NCI-H526 treated with DMSO at 0.1 percent for 48 hours (cell line): ENCODE measurements at regions not wholly inside any gene's neighbourhood (a gene's known extent, or its start where the extent isn't known, plus 50 kb on each side); places are given as distances from the start of the nearest gene placed in this dataset.

Experiments used
- DNase-seq: peaks from one replicate; lab custom pipeline; 2025; lab: John Stamatoyannopoulos, UW

DNA sequence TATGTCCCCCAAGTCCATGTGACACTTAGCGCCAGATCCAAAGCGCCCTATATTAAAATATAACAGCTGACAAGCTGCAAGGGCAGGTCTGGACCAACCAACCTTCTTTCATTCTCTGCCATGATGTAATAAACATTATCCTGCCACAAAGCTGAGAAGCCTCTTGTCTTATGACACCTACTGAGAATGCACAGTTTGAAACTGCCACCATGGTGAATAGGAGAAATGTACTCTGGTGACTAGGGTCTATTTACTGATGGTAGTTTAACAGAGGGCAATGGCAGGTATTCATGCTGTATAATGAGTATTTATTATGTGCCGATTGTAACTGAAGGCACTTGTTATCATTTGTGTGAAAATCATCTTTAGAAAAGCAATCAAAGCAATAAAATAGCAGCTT is 634.0 kb downstream of the OTOL1 start:
- no peak for DNase-seq

GRCh38 chr3:162132981-162133380 is 636.4 kb downstream of the OTOL1 start:
- no peak for DNase-seq

DNA sequence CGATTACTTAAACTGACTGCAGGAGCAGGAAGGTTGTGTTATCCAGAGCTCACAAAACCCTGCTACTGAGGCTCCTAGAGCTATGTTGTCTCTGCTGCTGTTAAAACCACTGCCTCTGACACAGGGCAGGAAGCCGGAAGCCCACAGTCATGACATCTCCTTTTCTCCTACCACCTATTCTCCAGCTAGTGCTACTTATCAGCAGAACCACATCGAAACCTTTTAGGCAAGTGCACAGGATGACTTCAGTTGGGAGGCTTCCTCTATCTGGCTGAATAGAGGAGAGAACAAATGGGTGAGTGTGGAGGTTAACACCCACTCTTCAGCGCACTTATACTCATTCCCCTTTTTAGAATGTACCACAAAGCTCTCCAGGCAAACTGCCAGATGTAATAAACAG is 638.0 kb downstream of the OTOL1 start:
- DNase-seq, result no peak

DNA sequence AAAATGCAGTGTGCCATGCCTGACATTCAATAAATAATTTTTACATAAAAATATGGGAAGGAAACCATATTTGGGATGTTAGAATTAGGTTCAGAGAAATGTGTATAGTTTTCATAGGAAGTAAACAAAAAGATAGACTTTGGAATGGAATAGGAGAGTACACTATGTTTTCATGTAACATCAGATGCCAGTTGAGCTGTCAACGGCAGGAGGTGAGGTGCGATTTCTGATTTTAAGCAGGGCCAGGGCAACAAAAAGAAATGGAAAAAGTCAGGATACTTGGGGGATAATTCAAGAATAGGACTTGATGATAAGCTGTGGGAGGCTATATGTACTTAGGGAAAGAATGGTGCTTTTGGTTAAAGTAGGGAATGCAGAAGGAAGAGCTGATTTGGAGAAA is 639.5 kb downstream of the OTOL1 start:
- no peak for DNase-seq

GRCh38 chr3:162138509-162138908 is 641.9 kb downstream of the OTOL1 start:
- no peak for DNase-seq

DNA sequence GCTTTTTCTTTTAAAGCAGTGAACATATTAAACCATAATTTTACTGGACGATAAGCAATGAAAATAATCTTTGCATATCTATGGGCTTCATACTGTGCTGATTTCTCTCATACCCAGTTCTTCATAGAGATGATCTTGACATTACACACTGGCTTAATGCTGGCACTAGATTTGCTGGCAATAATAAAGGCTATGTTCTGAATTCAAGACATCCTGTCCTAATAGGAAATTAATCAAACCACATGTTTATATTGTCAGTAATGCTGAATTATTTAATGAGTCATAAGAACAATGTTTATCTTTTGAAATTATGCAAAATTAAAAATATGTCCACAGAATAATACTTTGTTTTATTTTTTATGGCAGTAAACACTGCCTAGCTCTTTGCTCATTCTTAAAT is 643.2 kb downstream of the OTOL1 start:
- no peak for DNase-seq

- no peak for DNase-seq
These were observed 644.7 kb downstream of the OTOL1 start for GRCh38 chr3:162141272-162141791.

DNA sequence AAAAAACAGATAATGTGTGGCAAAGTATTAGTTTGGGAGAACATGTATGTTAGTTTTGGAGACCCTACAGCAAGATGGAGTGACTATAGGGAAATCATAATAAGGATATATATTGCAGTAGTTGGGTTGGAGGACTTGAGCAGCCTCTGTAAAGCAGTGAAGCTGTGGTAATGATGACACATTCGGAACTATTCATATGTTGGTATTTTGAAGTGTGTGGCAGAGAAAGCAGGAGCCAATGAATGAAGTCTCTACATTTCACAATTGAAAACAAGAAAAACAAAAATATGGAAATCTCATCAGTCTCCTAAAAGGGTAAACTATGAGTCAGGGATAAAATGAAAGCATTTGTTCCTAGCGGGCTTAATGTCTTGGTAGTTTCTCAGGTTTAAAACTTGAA is 645.9 kb downstream of the OTOL1 start:
- no peak for DNase-seq

DNA sequence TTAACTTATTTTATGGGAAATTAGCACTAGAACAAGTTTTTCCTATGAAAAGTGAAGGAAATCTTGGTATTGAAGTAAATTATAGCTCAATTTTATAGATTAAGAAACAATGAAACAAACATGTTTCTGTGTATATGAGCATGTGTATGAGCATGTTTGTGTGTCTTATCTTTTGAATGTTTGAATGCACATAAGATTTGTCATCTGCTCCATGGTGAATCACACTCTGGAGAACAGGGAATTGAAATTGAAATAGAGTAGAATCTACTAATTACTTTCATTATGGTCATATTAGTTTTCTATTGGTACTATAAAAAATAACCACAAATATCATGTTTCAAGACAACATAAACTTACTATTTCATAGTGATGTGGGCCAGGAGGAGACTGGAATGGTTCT is 646.6 kb downstream of the OTOL1 start:
- DNase-seq, result no peak

DNA sequence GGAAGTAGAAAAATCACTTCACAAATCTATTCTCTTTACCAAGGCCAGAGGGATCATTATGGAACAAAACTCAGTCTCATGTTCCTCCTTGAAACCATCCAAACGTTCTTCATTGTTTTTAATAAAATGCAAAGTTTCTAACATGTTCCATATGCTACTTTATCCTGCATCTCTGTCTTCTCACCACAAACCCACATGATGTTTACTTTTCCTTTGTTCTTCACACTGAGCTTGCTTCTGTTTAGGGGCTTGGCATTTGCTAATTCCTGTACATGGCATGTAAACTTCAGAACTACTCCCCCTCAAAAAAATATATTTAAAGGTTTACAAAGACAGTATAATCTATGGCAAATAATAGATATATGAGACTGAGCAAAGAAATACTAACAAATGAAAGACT is 651.4 kb downstream of the OTOL1 start:
- DNase-seq, result no peak

- DNase-seq, result no peak
These were observed 654.2 kb downstream of the OTOL1 start for GRCh38 chr3:162150790-162151189.

DNA sequence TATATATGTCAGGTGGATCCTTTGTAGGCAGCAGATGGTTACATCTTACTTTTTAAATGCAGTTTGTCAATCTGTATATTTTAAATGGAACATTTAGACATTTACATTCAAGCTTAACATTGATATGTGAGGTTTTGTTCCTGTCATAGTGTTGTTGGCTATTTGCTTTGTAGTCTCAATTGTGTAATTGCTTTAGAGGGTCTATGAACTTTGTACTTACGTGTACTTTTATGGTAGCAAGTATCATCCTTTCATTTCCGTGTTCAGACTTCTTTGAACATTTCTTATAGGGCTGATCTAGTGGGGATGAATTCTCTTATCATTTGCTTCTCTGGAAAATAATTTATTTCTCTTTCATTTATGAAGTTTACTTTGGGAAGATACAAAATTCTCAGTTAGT is 656.0 kb downstream of the OTOL1 start:
- no peak for DNase-seq

- DNase-seq, result no peak
These were observed 665.0 kb downstream of the OTOL1 start for GRCh38 chr3:162161595-162161994.

DNA sequence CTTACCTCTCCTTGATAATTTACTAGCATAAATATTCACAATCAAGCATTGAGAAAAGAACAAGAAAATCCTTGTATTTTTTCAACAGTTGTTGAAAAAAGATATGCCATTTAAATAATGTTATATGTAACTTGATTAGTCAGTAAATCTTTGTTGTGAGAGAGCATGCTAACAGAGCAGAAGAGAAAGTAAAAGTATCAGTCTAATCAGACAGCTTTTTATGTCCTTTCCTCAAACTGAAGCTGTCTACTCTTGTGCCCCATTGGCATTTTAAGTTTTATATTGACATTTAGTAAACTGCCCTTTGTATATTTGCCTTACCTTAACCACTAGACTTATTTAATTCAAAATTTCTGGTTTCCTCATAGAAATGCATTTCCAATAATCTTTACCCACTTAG is 668.7 kb downstream of the OTOL1 start:
- DNase-seq, result no peak

DNA sequence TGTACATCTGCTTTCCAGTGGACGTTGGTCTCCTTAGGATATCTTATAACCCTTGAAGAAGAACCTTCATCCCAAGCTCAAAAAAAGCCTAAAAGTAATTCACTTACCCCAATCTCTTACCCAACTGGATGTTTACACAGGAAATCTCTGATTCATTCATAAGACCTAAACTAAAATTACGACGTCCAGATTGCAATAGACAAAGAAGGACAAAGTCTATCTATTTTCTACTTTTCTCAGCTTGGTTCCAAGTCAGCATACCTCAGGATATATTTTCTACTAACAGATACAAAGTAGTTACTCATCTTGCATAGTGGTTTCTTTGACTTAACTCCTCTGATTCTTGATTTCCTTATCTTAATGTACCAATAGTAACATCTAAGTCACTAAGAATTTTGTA is 669.9 kb downstream of the OTOL1 start:
- DNase-seq, result no peak

DNA sequence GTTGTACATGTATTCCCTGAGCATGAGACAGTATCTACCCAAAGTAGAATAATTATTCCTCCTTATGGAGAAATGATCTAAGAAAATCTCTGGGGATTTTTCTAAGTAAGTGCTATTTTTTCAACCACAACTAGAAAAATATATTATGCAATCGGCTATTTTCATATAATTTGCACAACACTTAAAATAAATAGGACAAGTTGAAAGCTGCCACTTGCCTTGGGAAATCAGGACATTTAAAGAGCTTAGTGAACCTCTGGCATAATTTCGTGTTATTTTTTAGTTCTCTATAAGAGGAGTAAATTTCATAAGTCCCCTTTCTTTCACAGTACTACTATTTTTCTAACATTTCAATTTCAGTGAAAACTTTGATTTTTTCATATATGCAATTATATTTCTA is 672.1 kb downstream of the OTOL1 start:
- no peak for DNase-seq

DNA sequence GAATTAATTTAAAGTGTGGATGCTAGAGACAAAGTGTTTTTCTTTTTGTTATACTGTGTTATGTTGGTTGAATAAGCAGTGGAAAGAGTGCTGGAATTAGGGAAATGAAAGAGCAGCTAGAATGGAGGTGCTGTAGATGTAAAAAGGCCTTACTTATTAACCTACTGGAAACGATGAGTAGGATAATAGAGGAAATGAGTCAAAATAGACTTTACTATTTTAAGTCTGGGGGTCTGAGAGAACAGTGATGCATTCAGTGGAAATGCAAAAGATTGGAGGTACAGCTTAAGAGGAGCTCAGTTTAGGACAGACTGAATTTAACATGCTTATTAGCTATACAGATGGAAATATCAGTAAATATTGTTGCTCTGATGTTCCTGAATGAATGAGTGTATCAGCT is 674.0 kb downstream of the OTOL1 start:
- no peak for DNase-seq

DNA sequence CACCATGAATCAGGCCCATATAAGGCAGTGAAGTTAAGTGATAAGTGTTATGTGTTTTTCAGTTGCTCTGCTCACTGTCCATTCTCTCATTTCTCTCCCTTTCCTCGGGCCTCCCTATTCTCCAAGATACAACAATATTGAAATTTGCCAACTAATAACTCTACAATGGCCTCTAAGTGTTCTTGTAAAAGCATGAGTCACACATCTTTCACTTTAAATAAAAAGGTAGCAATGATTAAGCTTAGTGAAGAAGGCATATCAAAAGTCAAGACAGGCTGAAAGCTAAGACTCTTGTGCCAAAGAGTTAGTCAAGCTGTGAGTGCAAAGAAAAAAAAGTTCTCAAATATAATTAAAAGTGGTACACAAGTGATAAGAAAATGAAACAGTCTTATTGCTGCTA is 675.4 kb downstream of the OTOL1 start:
- no peak for DNase-seq

DNA sequence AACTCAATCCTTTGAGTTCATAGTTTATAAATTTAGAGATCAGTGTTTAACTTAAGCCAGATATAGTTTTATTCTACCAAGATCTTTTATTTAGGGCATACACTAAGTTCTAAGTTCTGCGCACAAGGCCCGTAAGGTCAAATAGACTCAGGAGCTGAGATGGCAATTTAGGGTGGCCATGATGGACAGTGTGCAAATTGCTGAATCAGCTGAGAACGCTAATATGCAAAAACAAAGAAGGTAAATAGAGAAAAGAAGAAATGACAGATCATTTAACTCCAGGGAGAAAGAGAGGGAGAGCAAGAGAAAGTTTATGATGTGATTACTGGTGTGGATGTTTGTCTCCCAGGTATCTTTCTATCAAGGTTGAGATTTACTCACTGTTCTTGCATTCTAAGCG is 678.5 kb downstream of the OTOL1 start:
- DNase-seq, result no peak

GRCh38 chr3:162175878-162176277 is 679.3 kb downstream of the OTOL1 start:
- DNase-seq, result no peak

DNA sequence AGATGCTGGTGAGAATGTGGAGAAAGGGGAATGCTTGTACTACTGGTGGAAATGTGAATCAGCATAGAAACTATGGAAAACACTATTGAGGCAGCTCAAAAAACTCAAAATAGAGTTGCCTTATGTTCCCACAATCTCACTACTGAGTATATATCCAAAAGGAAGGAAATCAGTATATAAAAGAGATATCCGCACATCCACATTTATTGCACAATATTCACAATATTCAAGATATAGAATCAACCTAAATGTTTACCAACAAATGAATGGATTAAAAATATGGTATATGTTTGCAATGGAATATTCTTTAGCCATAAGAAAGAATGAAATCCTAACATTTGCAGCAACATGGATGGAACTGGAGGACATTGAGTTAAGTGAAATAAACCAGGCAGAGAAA is 686.8 kb downstream of the OTOL1 start:
- no peak for DNase-seq

DNA sequence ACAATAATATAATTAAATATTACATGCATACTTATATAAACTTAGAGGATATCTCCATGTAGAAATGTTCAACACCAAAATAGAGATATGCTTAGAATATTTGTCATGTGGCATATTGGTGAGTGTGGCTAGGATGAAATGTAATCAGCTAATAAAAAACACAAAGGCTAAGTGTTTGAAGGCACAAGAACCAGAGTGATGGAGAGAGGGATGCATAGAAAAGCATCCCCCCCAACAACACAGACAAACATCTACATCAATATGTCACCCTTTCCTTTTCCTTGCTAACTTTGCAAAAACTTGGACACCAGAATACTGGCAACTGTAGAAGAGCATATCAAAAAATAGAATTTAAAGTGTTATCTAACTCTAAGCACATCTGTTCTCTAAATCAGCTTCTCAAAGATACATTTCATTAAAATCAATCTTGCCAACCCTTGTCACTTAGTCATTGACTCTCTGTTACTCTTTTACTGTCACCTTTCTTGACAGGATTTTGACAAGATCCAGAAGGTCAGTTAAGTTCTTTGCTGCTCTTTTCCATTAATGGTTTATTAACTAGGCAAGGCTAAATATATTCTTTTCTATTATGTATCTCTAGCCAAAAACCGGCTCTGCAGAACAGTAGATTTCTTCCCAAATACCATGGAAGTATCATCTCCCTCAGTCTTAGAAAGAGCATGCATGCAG is 695.9 kb downstream of the OTOL1 start:
- no peak for DNase-seq

DNA sequence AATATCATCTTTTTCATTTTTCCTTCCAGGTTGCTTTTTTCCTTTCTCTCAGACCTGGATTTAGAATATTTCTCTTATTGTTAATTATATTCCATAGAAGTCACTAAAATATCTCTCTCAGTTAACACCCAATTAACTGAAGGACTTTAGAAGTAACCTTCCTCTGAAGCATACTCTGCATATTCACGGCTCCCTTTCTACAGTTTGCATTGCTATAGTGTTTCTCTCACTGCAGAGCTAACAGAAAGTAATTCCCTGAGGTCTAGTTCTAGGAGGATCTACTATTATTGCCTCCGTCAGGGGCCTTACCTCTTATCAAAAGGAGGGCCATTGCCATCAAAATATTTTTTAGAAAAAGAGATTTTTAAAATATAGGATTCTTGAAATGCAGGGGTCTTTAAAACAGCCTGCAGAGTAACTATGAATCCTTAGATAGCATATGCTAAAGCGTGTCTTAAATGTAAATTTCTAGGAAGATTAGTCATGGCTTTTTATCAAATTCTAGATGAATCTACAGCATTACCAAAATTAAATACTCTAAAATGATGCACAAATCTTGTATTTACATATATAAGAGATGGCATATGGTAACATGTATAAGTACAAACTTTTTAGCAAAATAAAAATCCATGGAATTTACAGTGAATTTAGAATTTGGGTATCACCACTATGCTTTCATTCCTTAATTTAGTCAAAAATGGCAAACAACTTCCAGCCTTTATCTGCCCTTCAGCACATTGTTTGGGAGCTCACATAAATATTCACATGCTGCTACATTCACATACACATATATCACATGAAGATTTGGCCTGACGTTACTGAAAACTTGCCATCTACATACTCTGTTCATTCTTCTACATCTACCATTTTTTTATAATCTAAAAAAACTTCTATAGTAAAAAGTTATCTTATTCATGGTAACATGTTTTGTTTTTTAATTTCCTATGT is 696.8 kb downstream of the OTOL1 start:
- no peak for DNase-seq
